ACC112 (cell line): ENCODE measurements at regions not wholly inside any gene's neighbourhood (a gene's known extent, or its start where the extent isn't known, plus 50 kb on each side); places are given as distances from the start of the nearest gene placed in this dataset.

Experiments used
- H2AFZ ChIP-seq: fragments of 200-600 bp; sonication (generic); one replicate; pipeline ENCODE4 v1.6.0; 2017; ENCODE audit warnings: antibody characterized with exemption, low read length; ENCODE audit not compliant: unreplicated experiment
- H3K27ac ChIP-seq: fragments of 200-600 bp; sonication (generic); 2 replicates; pipeline ENCODE4 v1.5.1; 2014; ENCODE audit warnings: low read depth, mild to moderate bottlenecking, antibody characterized with exemption, low read length, moderate library complexity
- H3K27me3 ChIP-seq: fragments of 200-600 bp; sonication (generic); 2 replicates; pipeline ENCODE4 v1.6.1; 2014; ENCODE audit warnings: mild to moderate bottlenecking, antibody characterized with exemption, low read length, moderate library complexity, mixed read lengths; ENCODE audit not compliant: insufficient read depth
- H3K36me3 ChIP-seq: fragments of 200-600 bp; sonication (generic); 2 replicates; pipeline ENCODE4 v1.6.1; 2016; ENCODE audit warnings: mild to moderate bottlenecking, antibody characterized with exemption, low read length, moderate library complexity, mixed read lengths; ENCODE audit not compliant: insufficient read depth
- H3K4me1 ChIP-seq: fragments of 200-600 bp; sonication (generic); one replicate; pipeline ENCODE4 v1.6.1; 2016; ENCODE audit warnings: low read length, mixed read lengths; ENCODE audit not compliant: insufficient read depth, unreplicated experiment, control insufficient read depth
- H3K4me3 ChIP-seq: fragments of 200-600 bp; sonication (generic); 2 replicates; pipeline ENCODE4 v1.5.1; 2014; ENCODE audit warnings: mild to moderate bottlenecking, low read depth, low read length
- H3K79me2 ChIP-seq: fragments of 200-600 bp; sonication (generic); one replicate; pipeline ENCODE4 v1.6.0; 2016; ENCODE audit warnings: low read length; ENCODE audit not compliant: control insufficient read depth, unreplicated experiment, insufficient read depth

DNA sequence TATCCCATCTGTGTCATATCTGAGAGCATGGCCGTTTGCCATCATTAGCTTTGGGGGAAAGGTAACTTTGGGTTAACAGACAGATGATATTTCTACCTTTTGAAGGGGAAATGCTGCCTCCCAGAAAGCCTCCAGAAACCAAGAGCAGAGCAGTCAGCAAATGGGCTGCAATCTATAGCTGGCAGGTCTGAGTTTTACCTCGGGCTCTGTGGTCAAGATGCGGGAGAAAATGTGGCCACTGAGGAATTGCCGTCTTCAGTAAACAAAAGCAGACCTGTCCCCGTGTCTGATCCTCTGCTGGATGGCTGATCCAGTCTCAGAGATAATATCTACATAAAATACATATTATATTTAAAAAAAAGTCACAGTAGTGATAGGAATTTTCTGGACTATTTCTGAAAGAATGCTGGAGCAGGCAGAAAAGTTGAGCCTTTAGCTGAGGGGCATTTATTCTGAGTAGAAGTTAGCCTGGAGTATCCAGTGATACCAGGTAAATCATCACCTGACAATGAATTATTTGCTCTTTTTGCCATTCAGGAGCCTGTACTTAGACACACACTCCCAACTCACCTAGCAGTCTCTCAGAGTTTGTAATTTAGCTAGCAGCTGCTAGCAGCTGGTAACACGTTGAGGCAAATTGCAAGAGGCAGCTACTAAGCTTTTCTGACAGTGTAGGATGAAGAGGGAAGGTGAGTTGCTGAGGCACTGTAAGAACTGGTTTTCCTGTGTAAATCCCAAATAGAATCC is 285.3 kb upstream of the RARB start:
- Histone ChIP-seq H3K4me1 (no peaks in the 10 kb centered on the region), H3K4me3 (no peak overlapping the region), H3K79me2 (no peaks in the 10 kb centered on the region), H3K36me3 (no peaks in the 10 kb centered on the region), H2AFZ (no peak overlapping the region), H3K27ac (no peak overlapping the region), H3K27me3 (no peaks in the 10 kb centered on the region)

DNA sequence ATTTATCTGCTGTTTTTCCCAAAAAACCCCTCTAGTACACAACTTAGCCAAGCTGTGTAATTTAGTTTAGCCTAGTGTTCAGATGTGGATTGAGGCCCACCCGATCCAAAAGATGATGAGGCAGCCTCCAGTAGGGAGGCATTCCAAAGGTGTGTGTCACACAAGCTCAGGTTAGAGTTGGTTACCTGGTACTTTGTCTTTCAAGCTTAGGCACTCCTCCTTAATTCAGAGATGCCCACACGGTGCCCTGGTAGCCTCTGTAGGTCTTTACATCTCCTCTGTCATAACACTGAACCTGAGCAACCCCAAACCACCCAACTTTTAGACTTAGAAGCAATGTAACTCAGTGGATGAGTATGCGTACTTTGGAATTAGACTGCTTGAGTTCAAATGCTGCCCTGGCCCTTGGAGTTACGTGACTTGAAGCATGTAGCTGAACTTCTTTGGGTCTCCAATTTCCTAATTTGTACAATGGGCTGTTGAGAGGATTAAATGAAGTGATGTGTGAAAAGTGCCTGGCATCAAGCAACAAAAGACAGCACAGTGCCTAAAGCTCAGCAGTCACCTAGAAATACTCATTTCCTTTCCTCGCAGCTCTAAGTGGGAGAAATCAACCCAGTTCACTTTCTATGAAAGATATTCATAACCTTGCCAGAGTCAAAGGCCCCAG is 284.6 kb upstream of the RARB start:
- Histone ChIP-seq H3K4me3 (no peak overlapping the region), H3K79me2 (no peaks in the 10 kb centered on the region), H3K27me3 (no peaks in the 10 kb centered on the region), H3K27ac (no peak overlapping the region), H3K4me1 (no peaks in the 10 kb centered on the region), H3K36me3 (no peaks in the 10 kb centered on the region), H2AFZ (no peak overlapping the region)

DNA sequence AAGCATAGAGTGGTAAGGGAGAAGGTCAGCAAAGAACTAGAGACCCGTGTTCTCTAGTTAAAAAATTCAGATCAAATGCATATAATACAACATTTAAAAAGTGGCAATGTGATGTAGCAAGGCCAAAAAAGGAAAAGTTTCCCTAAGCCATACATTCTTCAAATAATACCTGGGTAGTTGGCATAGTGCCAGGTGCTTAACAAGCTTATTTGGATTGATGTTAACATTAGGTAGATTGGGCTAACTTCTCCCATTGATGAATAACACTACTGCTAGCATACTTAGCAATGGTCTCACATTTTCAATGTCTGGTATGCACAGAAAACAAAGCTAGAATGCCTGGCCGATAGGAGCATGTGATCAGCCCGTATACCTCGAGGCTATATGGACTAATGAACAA is 283.6 kb upstream of the RARB start:
- no peak overlapping the region for H2AFZ ChIP-seq
- H3K27me3 ChIP-seq, result no peaks in the 10 kb centered on the region
- no peaks in the 10 kb centered on the region for H3K4me1 ChIP-seq
- H3K4me3 ChIP-seq, result no peak overlapping the region
- no peaks in the 10 kb centered on the region for H3K36me3 ChIP-seq
- no peaks in the 10 kb centered on the region for H3K79me2 ChIP-seq
- H3K27ac ChIP-seq, result no peak overlapping the region

DNA sequence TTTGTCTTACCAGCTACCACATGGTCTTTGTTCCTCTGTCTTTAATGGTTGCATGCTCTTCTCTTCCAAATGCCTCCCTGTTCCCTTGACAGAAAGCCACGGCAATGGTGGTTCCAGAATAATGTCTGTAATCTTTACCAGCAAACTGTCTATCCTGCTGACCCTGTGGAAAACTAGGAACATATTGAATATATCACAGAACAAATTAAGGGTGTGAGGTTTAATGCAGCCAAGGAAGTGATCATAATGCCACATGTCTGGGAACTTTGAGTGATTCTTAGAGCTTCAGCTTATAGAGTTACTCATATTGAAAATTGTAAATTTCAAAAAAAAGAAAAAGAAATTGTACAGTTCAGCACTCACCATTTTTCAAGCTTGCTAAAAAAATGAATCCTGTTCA is 282.9 kb upstream of the RARB start:
- no peaks in the 10 kb centered on the region for H3K36me3 ChIP-seq
- no peak overlapping the region for H2AFZ ChIP-seq
- no peak overlapping the region for H3K27ac ChIP-seq
- H3K4me1 ChIP-seq, result no peaks in the 10 kb centered on the region
- H3K79me2 ChIP-seq, result no peaks in the 10 kb centered on the region
- no peaks in the 10 kb centered on the region for H3K27me3 ChIP-seq
- H3K4me3 ChIP-seq, result no peak overlapping the region

DNA sequence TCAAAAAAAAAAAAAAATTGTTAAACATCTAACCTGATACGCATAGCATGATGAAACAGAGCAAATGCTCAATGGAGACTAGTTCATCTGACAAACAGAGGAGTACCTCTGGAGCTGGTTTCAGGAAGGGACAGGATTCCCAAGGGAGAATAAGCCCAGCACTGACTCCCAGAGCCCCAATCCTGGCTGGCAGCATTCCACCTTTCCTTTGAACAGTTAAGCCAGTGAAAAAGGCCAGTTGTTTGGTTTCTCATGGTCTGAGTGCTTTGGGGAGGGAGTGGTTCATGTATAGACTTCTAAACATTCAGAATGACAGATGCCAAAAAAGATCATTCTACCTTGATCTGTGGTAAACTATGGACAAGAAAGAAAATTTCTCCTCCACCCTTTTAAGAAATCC is 277.9 kb upstream of the RARB start:
- no peaks in the 10 kb centered on the region for H3K79me2 ChIP-seq
- no peaks in the 10 kb centered on the region for H3K27me3 ChIP-seq
- no peaks in the 10 kb centered on the region for H3K4me1 ChIP-seq
- H2AFZ ChIP-seq, result no peak overlapping the region
- H3K4me3 ChIP-seq, result no peak overlapping the region
- no peak overlapping the region for H3K27ac ChIP-seq
- no peaks in the 10 kb centered on the region for H3K36me3 ChIP-seq

DNA sequence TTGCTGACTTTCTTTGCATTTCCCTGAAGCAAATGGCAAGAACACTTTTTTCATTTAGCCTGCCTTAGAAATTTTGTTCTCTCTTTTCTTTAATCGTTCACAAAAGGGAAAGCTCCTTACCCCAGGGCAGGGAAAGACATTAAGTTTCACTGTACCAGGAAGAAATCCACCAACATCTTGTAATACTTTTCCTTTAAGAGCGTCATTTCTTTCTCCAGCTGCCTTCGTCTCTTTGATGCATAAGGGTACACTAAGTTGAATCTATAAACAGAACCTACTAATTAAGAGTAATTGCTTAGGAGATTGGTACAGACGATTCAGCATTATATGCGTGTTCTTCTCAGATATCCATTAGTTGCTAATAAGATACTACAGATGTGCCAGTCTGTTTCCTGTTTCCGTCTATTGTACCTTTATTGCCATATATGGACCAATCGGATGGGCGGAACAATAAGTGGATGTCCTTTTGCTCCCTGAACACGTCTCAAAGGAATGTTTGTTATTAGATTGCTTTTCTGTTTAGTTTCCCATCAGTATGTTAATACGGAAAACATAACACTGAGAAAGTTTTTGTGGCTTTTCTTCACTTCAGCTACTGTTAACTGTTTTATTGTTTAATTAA is 276.7 kb upstream of the RARB start:
- Histone ChIP-seq H3K27ac (no peak overlapping the region), H3K4me3 (peak overlapping the region; percentile 64), H3K36me3 (no peaks in the 10 kb centered on the region), H2AFZ (peak overlapping the region; percentile 39), H3K79me2 (no peaks in the 10 kb centered on the region), H3K27me3 (no peaks in the 10 kb centered on the region), H3K4me1 (no peaks in the 10 kb centered on the region)

DNA sequence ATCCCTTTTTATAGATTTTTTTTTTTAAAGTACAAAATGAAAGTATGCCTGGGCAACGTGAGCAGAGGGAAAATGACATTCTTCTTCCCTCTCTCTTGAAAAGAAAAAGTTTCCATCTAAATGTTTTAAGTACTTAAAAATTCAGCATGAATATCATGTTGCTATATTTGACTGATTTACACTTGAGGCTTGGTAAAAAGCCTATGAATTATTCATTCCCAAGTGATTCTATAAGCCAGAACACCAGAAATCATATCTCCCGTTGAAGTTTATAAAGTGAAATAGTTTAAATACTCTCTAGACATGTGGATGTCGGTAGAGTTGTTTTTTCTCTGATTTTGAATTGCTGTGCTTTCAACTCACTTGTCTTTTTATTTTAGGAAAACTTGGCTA is 276.2 kb upstream of the RARB start:
- no peaks in the 10 kb centered on the region for H3K36me3 ChIP-seq
- H2AFZ ChIP-seq, result peak overlapping the region; percentile 78
- H3K4me1 ChIP-seq, result no peaks in the 10 kb centered on the region
- H3K27me3 ChIP-seq, result no peaks in the 10 kb centered on the region
- no peaks in the 10 kb centered on the region for H3K79me2 ChIP-seq
- H3K27ac ChIP-seq, result no peak overlapping the region
- H3K4me3 ChIP-seq, result peak overlapping the region; percentile 64

DNA sequence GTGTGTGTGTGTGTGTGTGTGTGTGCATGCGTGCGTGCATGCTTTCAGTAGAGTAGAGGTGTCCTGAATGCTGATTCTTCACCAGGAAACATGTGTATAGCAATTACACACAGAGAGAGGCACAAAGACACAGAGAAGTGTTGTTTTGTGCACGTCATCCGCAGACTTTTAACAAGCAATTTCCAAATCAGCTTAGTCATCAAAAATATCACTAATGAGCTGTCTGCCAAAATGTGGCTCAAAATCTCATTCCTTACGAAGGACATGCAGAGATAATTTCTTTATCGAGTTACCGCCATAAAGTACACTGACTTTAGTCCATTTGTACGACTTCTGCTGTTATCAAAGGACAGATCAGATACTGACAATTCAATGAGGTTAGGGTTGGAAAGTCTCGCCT is 274.9 kb upstream of the RARB start:
- H3K79me2 ChIP-seq, result no peaks in the 10 kb centered on the region
- H3K27ac ChIP-seq, result no peak overlapping the region
- no peaks in the 10 kb centered on the region for H3K4me1 ChIP-seq
- no peaks in the 10 kb centered on the region for H3K27me3 ChIP-seq
- H3K36me3 ChIP-seq, result no peaks in the 10 kb centered on the region
- H3K4me3 ChIP-seq, result no peak overlapping the region
- no peak overlapping the region for H2AFZ ChIP-seq

DNA sequence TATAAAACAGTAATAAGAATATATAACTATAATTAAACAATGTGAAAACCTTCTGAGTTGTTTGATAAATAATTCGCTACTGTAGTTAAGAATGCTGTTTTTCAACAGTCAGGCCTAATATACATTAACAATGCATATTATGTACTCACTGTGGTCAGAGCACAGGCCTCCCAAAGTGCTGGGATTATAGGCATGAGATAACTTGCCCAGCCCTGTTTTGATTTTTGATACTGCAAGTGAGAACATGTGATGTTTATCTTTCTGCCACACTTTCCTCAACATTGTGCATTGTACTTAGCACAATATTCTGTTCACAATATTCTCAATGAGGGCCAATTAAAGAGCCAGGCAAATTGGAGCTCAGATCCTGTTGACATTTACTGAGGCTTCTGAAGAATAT is 274.5 kb upstream of the RARB start:
- no peaks in the 10 kb centered on the region for H3K4me1 ChIP-seq
- no peak overlapping the region for H3K4me3 ChIP-seq
- no peak overlapping the region for H3K27ac ChIP-seq
- no peaks in the 10 kb centered on the region for H3K79me2 ChIP-seq
- no peak overlapping the region for H2AFZ ChIP-seq
- no peaks in the 10 kb centered on the region for H3K27me3 ChIP-seq
- no peaks in the 10 kb centered on the region for H3K36me3 ChIP-seq

DNA sequence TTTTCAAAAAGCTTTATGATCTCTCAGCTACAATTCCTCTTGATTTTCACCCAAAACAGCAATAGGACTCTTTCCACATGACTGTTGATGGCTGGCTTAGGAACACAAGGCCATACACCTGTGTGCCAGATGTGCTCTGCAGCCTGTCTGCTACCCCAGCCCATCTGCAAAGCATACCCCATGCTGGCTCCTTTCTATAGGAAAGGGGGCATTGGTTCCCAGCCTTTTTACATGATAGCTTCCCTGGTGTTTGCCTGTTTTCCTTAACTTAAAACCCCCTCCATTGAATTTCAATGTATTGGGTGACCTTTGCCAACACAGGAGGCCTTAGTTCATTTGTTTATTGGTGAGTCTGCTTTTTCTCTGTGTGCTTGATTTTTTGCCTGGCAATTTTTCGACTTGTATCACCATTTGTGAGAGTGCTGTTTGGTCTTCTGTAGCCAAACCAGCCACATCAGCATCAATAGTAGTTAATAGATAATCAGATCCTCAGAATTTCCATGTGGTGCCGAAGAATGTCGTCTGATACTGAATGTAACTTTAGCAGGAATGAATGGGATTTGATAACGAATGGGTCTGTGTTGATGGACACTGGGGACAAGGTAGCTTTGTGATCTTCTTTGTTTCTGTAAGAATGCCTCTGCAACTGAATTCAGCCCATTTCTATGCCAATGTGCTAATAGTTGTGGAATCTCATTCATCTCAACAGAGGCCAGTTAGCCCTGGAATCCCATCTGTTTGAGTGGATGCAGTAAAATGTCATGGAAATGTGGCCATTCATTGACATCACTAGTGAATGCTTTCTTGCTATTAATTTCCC is 272.2 kb upstream of the RARB start:
- H3K36me3 ChIP-seq, result no peaks in the 10 kb centered on the region
- H3K79me2 ChIP-seq, result no peaks in the 10 kb centered on the region
- no peaks in the 10 kb centered on the region for H3K4me1 ChIP-seq
- no peak overlapping the region for H2AFZ ChIP-seq
- H3K27me3 ChIP-seq, result no peaks in the 10 kb centered on the region
- H3K27ac ChIP-seq, result no peak overlapping the region
- no peak overlapping the region for H3K4me3 ChIP-seq
